Limb (tissue), 2 donors: ENCODE measurements at regions not wholly inside any gene's neighbourhood (a gene's known extent, or its start where the extent isn't known, plus 50 kb on each side); places are given as distances from the start of the nearest gene placed in this dataset.

Source experiments
- DNase-seq, 2 donors: peaks; one replicate each; pipeline ENCODE4 v3.0.0-alpha.2; 2016; ENCODE audit errors: extremely low spot score in 2 of 2

GRCh38 chr18:40576507-40577115, 1378.4 kb upstream of the PIK3C3 start:
- DNase-seq = no peak

GRCh38 chr18:40570615-40571014, 1384.4 kb upstream of the PIK3C3 start:
- DNase-seq = no peak

- DNase-seq = no peak
Measured at GRCh38 chr18:40569605-40570004, 1385.4 kb upstream of the PIK3C3 start.

- DNase-seq = no peak
Measured at GRCh38 chr18:40566510-40566844, 1388.6 kb upstream of the PIK3C3 start.

GRCh38 chr18:40565805-40566509, 1389.1 kb upstream of the PIK3C3 start:
- DNase-seq = no peak

GRCh38 chr18:40559556-40559955, 1395.5 kb upstream of the PIK3C3 start:
- no peak for DNase-seq

GRCh38 chr18:40558706-40559392, 1396.2 kb upstream of the PIK3C3 start:
- no peak for DNase-seq

GRCh38 chr18:40555914-40556313, 1399.1 kb upstream of the PIK3C3 start:
- DNase-seq = no peak

- DNase-seq = no peak
Measured at GRCh38 chr18:40553029-40553428, 1402.0 kb upstream of the PIK3C3 start.

GRCh38 chr18:40546875-40547274, 1408.2 kb upstream of the PIK3C3 start:
- DNase-seq = no peak

- no peak for DNase-seq
Measured at GRCh38 chr18:40534723-40535122, 1420.3 kb upstream of the PIK3C3 start.

- no peak for DNase-seq
Measured at GRCh38 chr18:40532046-40532445, 1423.0 kb upstream of the PIK3C3 start.

- DNase-seq = no peak
Measured at GRCh38 chr18:40531051-40531450, 1424.0 kb upstream of the PIK3C3 start.

- DNase-seq = no peak
Measured at GRCh38 chr18:40529478-40529877, 1425.6 kb upstream of the PIK3C3 start.

- no peak for DNase-seq
Measured at GRCh38 chr18:40524881-40525280, 1430.2 kb upstream of the PIK3C3 start.

GRCh38 chr18:40523287-40523686, 1431.7 kb upstream of the PIK3C3 start:
- no peak for DNase-seq

GRCh38 chr18:40501026-40501425, 1454.0 kb upstream of the PIK3C3 start:
- DNase-seq = no peak

- DNase-seq = no peak
Measured at GRCh38 chr18:40494603-40495002, 1460.4 kb upstream of the PIK3C3 start.

- no peak for DNase-seq
Measured at GRCh38 chr18:40493316-40493715, 1461.7 kb upstream of the PIK3C3 start.

- no peak for DNase-seq
Measured at GRCh38 chr18:40489301-40489700, 1465.7 kb upstream of the PIK3C3 start.

- DNase-seq = no peak
Measured at GRCh38 chr18:40485318-40485717, 1469.7 kb upstream of the PIK3C3 start.

GRCh38 chr18:40473221-40474029, 1481.6 kb upstream of the PIK3C3 start:
- no peak for DNase-seq
